Spleen (tissue), 11 donors: ENCODE measurements at regions not wholly inside any gene's neighbourhood (a gene's known extent, or its start where the extent isn't known, plus 50 kb on each side); places are given as distances from the start of the nearest gene placed in this dataset.

Experiments used
- DNase-seq: peaks from one replicate; pipeline ENCODE4 v3.0.0-alpha.2; 2020
- H3K27ac ChIP-seq, 8 donors: fragments of 200-600 bp; sonication (generic) in 7 of 8; 1 replicate in 4 of 8; 2 replicates in 4 of 8; pipeline versions ENCODE4 v1.5.0 to v1.8.0; 2016 to 2021; ENCODE audit warnings: inconsistent platforms in 4 of 8, mild to moderate bottlenecking in 4 of 8, moderate library complexity in 1 of 8
- H3K27me3 ChIP-seq, 7 donors: fragments of 200-600 bp; sonication (generic) in 6 of 7; replicated peaks in 1 of 7; 1 replicate in 4 of 7; 2 replicates in 3 of 7; pipeline versions ENCODE4 v1.5.0 to v1.8.0; 2016 to 2021; ENCODE audit warnings: inconsistent platforms in 3 of 7, mild to moderate bottlenecking in 1 of 7
- H3K36me3 ChIP-seq, 6 donors: fragments of 200-600 bp; sonication (generic) in 5 of 6; 1 replicate in 4 of 6; 2 replicates in 2 of 6; pipeline versions ENCODE4 v1.5.0 to v1.8.0; 2016 to 2021; ENCODE audit warnings: inconsistent platforms in 2 of 6
- H3K4me1 ChIP-seq, 6 donors: fragments of 200-600 bp; sonication (generic) in 5 of 6; 1 replicate in 3 of 6; 2 replicates in 3 of 6; pipeline versions ENCODE4 v1.5.0 to v1.8.0; 2016 to 2021; ENCODE audit warnings: inconsistent platforms in 3 of 6
- H3K4me3 ChIP-seq, 8 donors: fragments of 200-600 bp; sonication (generic) in 7 of 8; 1 replicate in 4 of 8; 2 replicates in 4 of 8; pipeline versions ENCODE4 v1.5.0 to v1.8.0; 2016 to 2021; ENCODE audit warnings: inconsistent platforms in 4 of 8, mild to moderate bottlenecking in 4 of 8, moderate library complexity in 2 of 8
- H3K9me3 ChIP-seq, 8 donors: fragments of 200-600 bp; sonication (generic) in 7 of 8; 1 replicate in 4 of 8; 2 replicates in 4 of 8; pipeline versions ENCODE4 v1.5.0 to v1.8.0; 2016 to 2021; ENCODE audit warnings: inconsistent platforms in 4 of 8
- POLR2A ChIP-seq, 3 donors: fragments of 450-650 bp; IDR thresholded peaks; one replicate each; pipeline ENCODE4 v1.5.1; 2017; ENCODE audit warnings: antibody characterized with exemption in 3 of 3, mild to moderate bottlenecking in 1 of 3
- POLR2AphosphoS5 ChIP-seq, 3 donors: sonication (generic); formaldehyde crosslinking; IDR thresholded peaks; one replicate each; pipeline ENCODE4 v1.5.1; 2017; ENCODE audit warnings: antibody characterized with exemption in 3 of 3
- WGBS, 5 donors: extraction: QIAGEN DNeasy Blood & Tissue Kit in 3 of 5; methylation state at CpG; one replicate each; pipeline versions ENCODE4 v1.1.5 to v1.1.7; 2013 to 2018; 5-methylcytosine and 5-hydroxymethylcytosine counted together
- intact Hi-C: fragments of 100-400 bp; cut with DNase I; formaldehyde crosslinking; loops from one replicate; pipeline ENCODE4 v1.15.0; 2023; ENCODE audit warnings: low total_unique reads
- TF ChIP-seq, protein P1 (sequence below), 11 experiments: fragments of 200-600 bp in 7 of 11; fragments of 450-650 bp in 4 of 11; sonication (generic) in 4 of 11; IDR thresholded peaks in 8 of 11; conservative IDR thresholded peaks in 3 of 11; 1 replicate in 7 of 11; 2 replicates in 4 of 11; pipeline versions ENCODE4 v1.4.0 to v1.8.0; 2016 to 2021; ENCODE audit warnings: antibody characterized with exemption in 11 of 11, inconsistent platforms in 4 of 11, mild to moderate bottlenecking in 1 of 11
- donor health status: healthy with polysubstance abuse.
- donor health status: DM: no; HTN: no; CAD: no; lungs with moderate emphysema.
- donor health status: DM: no; HTN: no; CAD: no.
- donor health status: Bipolar disorder and iron deficiency.
- donor health status: healthy.
- donor health status: DM: no; HTN: no; CAD: no.
- donor health status: DM: yes; HTN: yes; CAD: no.

DNA sequence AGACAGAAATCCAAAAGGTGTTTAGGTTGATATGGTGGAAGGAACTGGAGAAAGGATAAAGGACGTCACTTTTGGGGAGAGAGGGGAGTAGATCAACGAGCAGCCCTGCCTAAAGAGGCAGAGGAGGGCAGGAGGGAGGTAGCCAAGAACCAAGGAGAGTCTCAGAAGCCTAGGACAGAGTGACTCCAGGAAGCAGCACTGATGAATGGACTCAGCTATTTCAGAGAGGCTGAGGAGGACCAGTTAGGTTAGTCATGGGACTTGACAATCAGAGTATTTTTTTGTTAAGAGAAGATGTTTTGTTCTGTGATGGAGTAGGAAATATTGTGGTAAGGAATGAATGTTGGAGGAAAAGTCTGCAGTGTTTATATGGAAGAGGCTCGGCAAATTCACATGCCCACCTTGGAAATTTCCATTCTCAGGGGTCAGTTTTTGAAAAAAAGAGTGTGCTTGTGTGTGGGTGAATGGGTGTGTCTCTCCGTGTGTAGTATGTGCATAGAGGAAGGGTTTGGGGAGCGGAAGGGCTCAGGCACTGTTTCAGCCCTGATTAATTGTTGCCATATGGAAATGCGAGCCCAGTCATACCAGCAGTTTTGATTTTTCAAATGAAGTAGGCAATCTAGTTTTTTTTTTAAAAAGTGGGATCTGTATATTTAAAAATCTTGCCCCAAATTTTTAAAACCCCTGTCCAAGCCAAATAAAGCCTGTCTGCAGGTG, 303.6 kb downstream of the SAMD5 start:
- H3K9me3 ChIP-seq: peaks cover 0 to 5% (median 3%) of the 10 kb centered on the region in 8 donors
- H3K4me1 ChIP-seq: no peaks in the 10 kb centered on the region
- intact Hi-C loops: no loop called here
- H3K27me3 ChIP-seq: no peaks in the 10 kb centered on the region
- H3K27ac ChIP-seq: no peak overlapping the region
- H3K4me3 ChIP-seq: no peak overlapping the region
- H3K36me3 ChIP-seq: no peaks in the 10 kb centered on the region
- 71 to 86% (median 81%) methylated on average over 6 of the region's 6 CpGs for WGBS, 5 donors
- DNase-seq: no peak
- TF ChIP-seq POLR2A (IDR thresholded peaks at IDR 0.05) (no peak), POLR2AphosphoS5 (IDR thresholded peaks at IDR 0.05) (no peak)
- TF ChIP-seq, protein P1, sequence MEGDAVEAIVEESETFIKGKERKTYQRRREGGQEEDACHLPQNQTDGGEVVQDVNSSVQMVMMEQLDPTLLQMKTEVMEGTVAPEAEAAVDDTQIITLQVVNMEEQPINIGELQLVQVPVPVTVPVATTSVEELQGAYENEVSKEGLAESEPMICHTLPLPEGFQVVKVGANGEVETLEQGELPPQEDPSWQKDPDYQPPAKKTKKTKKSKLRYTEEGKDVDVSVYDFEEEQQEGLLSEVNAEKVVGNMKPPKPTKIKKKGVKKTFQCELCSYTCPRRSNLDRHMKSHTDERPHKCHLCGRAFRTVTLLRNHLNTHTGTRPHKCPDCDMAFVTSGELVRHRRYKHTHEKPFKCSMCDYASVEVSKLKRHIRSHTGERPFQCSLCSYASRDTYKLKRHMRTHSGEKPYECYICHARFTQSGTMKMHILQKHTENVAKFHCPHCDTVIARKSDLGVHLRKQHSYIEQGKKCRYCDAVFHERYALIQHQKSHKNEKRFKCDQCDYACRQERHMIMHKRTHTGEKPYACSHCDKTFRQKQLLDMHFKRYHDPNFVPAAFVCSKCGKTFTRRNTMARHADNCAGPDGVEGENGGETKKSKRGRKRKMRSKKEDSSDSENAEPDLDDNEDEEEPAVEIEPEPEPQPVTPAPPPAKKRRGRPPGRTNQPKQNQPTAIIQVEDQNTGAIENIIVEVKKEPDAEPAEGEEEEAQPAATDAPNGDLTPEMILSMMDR (IDR thresholded peaks at IDR 0.05 in 8 of 11, conservative IDR thresholded peaks at IDR 0.05 in 3 of 11): no peak

- H3K27me3 ChIP-seq: no peaks in the 10 kb centered on the region
- intact Hi-C loops: no loop called here
- 75 to 94% (median 88%) methylated on average over 4 of the region's 4 CpGs for WGBS, 5 donors
- no peak overlapping the region for H3K27ac ChIP-seq
- TF ChIP-seq, protein P1 (IDR thresholded peaks at IDR 0.05 in 8 of 11, conservative IDR thresholded peaks at IDR 0.05 in 3 of 11): no peak
- no peak for TF ChIP-seq POLR2A (IDR thresholded peaks at IDR 0.05)
- no peak for TF ChIP-seq POLR2AphosphoS5 (IDR thresholded peaks at IDR 0.05)
- no peaks in the 10 kb centered on the region for H3K9me3 ChIP-seq
- H3K4me3 ChIP-seq: no peak overlapping the region
- no peaks in the 10 kb centered on the region for H3K36me3 ChIP-seq
- H3K4me1 ChIP-seq: no peaks in the 10 kb centered on the region
- no peak for DNase-seq
Observed at GRCh38 chr6:147817042-147817689, 308.7 kb downstream of the SAMD5 start.

DNA sequence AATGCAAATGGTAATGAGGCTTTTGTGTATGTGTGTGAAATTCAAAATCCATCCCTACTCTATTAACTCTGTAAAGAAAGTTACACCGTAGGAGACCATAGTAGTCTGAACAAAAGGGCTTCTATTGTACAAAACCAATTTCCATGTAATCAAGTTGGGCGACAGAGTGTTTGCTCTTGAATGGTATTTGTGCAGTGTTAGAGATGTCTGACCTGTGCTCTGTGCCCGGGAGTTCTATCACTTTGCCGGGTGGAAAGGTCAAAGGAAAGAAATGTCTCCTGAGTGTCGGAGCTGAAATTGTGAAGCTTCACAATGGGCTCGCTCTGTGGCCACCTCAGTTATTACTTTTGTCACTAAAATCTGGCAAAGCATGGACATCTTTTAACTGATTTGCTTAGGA, 312.0 kb downstream of the SAMD5 start:
- Histone ChIP-seq H3K4me1 (no peaks in the 10 kb centered on the region), H3K9me3 (no peaks in the 10 kb centered on the region), H3K36me3 (no peaks in the 10 kb centered on the region), H3K27me3 (no peaks in the 10 kb centered on the region), H3K4me3 (no peak overlapping the region), H3K27ac (no peak overlapping the region)
- TF ChIP-seq POLR2A (IDR thresholded peaks at IDR 0.05) (no peak), POLR2AphosphoS5 (IDR thresholded peaks at IDR 0.05) (no peak)
- TF ChIP-seq, protein P1 (IDR thresholded peaks at IDR 0.05 in 8 of 11, conservative IDR thresholded peaks at IDR 0.05 in 3 of 11): no peak
- WGBS, 5 donors: 83 to 92% (median 90%) methylated on average over 6 of the region's 6 CpGs
- intact Hi-C loops: no loop called here
- no peak for DNase-seq

GRCh38 chr6:147821295-147821897, 312.9 kb downstream of the SAMD5 start:
- intact Hi-C loops: no loop called here
- TF ChIP-seq POLR2AphosphoS5 (IDR thresholded peaks at IDR 0.05): no peak
- TF ChIP-seq, protein P1 (IDR thresholded peaks at IDR 0.05 in 8 of 11, conservative IDR thresholded peaks at IDR 0.05 in 3 of 11): no peak
- no peak for TF ChIP-seq POLR2A (IDR thresholded peaks at IDR 0.05)
- 82 to 90% (median 84%) methylated on average over 14 of the region's 14 CpGs for WGBS, 5 donors
- no peaks in the 10 kb centered on the region for H3K9me3 ChIP-seq
- H3K4me3 ChIP-seq: no peak overlapping the region
- no peak for DNase-seq
- no peak overlapping the region for H3K27ac ChIP-seq
- no peaks in the 10 kb centered on the region for H3K27me3 ChIP-seq
- H3K36me3 ChIP-seq: no peaks in the 10 kb centered on the region
- no peaks in the 10 kb centered on the region for H3K4me1 ChIP-seq
